Stimulated activated CD8-positive, alpha-beta memory T cell treated with anti-CD3 and anti-CD28 coated beads, Interleukin-4, amount 100 ng/mL, for 1 hour (primary cell): ENCODE measurements at regions not wholly inside any gene's neighbourhood (a gene's known extent, or its start where the extent isn't known, plus 50 kb on each side); places are given as distances from the start of the nearest gene placed in this dataset.
"Not testable (repeated sequence)": the region's sequence is repeated elsewhere in the genome, so short reads cannot be mapped to it uniquely, and the experiment has no call there.

Experiments
- DNase-seq, 2 donors: peaks; one replicate each; pipeline ENCODE4 v3.0.0-alpha.2; 2020; ENCODE audit warnings: low read depth in 2 of 2, low spot score in 1 of 2

DNA sequence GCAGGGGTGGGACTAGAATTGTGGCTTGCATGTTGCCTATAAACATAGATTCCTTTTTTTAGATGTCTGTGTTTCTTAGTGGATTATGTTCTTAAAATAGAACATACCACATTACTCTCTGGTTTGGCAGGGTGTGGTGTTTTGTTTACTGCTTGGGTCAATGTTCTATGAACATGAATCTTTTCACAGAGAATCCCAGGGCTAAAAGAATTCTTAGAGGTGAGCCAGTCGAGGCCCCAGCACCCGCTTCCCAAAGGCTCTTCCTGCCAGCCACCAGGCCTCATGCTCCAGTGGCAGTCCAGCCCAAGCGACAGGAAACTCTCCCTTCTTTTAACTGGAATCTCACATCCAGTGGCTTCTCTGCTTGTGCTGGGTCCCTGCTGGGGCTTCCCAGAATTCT is 126.6 kb downstream of the C9orf152 start:
- DNase-seq, result no peak

DNA sequence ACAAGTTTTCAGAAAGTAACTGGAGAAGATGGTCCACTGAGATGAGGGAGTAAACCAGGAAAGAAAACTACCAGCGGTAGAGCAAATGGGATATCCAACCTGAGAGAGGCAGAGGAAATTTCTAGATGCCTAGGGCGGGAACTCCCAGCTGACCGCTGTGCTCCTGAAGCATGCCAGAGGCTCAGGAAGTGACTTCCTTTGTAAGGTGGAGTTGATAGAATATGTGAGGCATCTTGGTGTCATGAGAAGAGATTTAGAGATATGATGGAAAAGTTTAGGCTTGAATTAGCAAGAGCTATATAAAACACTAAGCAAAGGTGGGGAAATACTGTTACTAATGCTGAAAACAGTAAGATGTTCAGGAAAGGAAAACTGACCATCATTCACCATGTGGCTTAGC is 124.1 kb downstream of the C9orf152 start:
- no peak for DNase-seq

DNA sequence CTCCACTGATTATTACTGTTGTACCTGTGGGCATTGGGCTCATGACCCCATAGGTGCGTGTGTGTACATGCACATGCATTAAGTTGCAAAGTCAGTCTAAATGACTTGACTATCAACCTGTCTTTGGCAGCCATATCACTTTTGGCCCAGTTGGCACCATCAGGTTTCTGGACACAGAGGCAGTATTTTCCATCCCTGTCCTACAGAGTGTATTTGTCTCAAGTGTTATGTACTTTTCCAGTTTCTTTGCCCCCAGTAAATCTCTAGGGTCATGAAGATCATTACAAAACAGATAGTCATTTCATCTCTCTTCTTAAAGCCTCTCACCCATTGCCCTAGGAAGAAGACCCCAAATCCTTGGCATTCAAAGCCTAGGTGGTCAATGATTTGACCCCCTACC is 121.4 kb downstream of the C9orf152 start:
- DNase-seq, result no peak

DNA sequence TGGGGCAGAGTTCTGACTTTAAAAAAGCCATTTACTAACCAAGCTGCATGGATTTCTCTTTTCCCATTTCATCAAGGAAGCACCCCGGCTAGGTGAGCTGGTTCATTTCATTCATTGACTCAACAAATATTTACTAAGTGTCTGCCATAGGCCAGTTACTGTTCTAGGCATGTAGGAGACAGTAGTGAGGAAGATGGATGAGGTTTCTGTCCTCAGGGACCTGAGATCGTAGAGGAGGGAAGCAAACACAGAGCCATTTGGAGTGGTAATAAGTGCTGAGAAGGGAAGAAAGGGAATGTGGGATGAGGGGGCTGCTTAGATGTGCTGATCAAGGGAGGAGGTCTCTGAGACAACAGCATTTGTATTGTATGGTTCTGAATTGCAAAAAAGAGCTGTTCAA is 120.4 kb downstream of the C9orf152 start:
- DNase-seq, result no peak

DNA sequence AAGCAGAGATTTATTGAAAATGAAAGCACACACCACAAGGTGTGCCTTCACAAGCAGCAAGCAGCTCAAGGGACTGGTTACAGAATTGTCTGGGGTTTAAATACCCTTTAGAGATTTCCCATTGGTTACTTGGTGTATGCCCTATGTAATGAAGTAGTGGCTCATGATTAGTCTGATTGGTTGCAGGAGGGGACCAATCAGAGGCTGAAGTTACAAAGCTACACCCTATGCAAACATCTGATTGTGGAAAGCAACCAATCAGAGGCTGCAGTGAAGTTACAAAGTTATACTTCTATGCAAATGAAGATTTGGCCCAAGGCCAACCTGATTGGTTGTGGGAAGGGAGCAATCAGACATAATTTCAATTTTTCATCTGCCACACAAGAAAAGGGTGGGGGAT is 119.9 kb downstream of the C9orf152 start:
- no peak for DNase-seq

DNA sequence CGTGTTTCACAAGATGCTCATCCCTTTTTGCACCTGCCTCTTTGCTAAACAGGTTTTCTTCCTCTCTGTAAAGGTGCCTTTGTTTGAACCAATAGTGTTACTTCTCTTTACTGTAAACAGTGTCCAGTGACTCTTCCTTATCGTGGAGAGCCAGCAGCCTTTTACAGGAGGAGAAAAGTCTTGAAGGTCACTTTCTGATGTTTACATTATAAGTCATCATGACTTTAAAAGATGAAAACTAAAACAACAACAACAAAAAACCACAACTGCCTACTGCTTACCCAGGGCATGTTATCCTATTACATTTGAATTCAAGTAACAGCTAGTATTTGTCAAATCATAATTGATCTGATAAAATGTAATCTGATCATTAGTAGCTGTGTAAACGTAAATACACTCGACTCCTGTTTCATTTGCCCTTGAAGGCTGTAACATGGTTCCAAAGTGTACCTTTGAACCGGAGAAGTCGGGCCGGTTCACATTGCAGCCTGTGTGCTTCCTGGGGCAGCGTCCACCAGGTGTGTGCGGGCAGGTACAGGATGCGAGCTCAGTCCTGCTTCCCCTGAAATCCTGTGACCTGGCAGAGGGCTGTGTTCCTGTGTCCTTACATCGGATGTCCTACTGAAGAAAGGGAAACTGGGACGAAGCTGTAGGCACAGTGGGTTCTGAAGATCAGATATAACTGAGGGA is 118.1 kb downstream of the C9orf152 start:
- no peak for DNase-seq

DNA sequence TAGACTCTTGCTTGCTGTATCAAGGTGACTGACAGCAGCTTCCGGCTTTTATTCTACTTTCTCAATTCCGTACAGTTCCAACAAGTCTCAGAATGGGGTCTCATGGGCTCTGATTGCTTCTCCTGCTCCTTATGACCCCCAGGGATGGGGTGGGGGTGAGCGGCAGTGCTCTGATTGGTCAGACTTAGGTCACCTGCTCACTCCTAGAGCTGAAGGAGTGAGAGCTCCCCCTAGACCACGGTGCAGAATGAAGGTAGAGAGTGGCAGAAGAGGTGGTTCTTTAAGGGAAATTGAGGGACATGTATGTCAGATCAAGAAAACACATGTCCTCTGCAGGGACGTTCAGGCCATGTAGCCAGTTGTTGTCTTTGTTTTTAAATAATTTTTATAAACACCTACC is 115.2 kb downstream of the C9orf152 start:
- DNase-seq, result no peak

DNA sequence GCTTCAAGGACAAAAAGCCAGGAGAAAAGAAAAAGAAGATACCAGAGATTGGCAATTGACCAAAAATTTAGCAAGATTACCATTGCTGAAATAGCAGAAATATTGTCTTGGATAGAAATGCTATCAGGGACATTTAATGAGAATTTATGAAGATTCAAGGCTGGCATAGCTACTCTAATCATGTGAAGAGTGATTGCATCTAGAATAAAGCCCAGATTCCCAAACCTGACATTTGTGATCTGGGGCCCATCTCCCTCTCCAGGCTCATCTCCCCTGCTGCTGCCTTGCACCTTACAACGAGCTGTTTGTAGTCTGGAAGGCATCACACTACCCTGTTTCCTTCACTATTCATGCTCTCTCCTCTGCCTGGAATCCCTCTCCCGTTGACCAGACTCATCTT is 114.5 kb downstream of the C9orf152 start:
- no peak for DNase-seq

DNA sequence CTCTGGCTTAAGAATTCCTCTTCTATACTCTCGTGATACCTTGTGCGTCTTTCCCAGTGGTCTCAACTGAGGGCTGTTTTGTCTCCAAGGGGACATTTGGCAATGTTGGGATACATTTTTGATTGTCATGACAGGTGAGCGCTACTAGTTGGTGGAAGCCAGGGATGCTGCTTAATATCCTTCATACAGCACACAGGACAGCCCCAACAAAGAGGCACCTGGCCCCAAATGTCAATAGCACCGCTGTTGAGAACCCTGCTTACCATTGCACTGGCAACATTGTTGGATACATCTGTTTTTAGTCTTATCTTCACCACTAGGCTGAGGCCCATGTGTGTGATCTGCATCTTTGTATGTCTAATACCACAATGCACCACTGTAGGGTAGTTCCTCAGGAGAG is 114.1 kb downstream of the C9orf152 start:
- no peak for DNase-seq

DNA sequence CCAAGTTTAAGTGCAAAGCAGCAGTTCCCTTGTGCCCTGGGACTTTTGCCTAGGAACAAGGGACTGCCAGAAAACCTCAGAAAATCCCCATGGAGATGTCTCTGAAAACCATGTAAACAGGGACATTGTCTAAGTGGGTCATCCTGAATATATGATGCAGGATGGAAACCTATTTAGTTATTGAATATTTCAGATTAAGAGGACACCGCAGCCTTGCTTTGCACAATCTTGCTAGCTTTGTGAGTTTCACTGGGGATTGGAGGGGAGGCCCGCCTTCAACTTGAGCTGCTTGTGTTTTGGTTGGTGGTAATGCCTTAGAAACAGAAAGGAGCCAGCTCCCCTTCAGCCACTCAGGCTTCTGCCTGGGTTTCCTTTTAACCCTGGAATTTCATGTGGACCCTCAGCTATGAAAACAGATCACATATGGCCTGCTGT is 112.8 kb downstream of the C9orf152 start:
- DNase-seq, result no peak

DNA sequence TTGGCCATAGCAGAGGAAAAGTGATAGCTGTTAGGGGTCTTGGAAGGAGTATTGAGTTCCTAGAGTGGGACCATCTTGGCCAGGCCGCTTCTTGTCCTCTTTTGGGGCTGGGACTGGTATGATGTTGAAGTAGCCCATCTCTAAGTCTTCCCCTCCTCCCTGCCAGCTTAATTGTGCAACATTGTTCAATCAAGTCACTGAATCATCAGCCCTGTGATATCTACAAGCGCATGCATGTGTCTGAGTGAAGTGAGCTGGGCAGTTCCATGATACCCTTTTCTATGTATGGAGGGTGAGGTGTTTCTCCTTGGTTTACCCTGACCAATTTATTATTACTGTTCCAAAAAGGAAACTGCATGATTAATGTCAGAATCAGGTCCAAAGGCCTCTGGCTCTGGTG is 112.2 kb downstream of the C9orf152 start:
- DNase-seq, result no peak

DNA sequence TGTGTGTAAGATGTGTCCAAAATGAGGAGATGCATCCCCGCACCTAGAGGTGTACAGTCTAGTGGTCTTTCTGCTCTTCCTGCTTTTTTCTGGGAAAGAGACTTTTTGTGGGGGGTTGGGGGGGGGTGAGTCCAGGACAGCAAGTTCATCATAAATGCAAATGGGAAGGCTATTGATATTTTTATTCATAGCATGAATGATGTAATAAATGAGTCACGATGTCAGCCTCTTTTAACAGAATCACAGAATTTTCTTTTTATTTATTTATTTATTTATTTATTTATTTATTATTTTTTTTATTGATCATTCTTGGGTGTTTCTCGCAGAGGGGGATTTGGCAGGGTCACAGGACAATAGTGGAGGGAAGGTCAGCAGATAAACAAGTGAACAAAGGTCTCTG is 111.3 kb downstream of the C9orf152 start:
- not testable (repeated sequence) for DNase-seq

DNA sequence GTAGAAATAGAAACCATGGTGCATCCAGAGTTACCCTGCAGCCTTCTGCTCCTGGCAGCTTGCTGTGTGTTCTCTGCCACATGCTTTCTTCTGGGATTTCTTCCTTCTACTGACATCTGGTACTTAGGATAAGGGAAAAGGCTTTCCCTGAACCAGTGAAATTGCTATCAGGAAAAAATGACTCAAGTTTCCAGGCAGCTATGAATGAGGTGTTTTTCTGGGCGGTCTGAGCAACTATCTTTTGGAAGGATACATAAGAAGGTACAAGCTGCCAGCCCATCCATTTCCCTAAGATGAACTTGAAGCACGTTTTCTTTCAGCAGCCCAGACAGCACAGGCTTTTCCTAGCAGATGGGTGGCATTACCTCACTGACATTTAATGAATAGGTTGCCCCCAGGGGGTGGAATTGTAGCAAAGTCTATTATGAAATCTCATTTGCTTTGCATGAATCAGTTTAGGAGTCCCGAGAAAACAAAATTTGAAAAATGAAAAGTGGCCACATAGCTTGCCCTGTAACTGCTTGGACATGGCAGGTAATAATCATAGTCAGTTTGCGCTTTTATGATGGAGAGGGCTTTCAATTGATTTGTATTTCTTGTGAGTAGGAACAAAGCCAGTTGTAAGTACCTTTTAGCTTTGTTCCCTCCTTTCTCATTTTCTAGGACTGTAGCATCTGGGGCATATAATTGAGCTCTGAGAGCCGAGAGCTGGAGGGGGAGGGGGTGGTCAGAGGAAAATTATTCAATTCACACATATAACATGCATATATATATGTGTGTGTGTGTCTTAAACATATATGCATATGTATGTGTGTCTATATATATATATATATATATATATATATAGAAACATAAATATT is 108.5 kb downstream of the C9orf152 start:
- no peak for DNase-seq

DNA sequence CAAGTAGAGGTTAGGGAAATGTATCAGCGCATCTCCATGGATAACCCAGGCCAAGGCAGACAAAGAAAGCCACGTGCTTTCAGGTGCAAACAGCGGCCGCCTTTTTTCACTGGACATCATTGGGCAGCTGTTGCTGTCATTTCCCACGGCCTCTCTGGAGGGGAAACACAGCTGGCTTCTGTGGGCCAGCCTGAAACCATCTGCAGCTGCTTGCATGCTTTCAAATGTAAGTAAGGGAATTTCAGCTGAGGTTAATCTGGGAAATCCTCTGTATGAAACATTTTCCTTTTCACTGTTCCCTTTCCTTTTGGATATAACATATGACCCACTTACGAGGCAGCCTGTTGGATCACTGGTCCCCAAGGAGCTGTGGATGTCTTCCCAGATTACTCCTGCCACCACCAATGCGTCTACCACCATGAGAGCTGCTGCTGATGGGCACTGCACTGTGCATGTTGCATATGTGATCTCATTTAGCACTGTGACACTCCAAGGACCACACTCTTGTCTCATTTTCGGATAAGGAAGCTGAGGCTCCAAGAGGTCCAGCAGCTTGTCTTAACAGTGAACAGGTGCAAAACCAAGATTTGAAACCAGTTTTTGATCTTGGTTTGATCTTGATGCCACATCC is 106.3 kb downstream of the C9orf152 start:
- no peak for DNase-seq

DNA sequence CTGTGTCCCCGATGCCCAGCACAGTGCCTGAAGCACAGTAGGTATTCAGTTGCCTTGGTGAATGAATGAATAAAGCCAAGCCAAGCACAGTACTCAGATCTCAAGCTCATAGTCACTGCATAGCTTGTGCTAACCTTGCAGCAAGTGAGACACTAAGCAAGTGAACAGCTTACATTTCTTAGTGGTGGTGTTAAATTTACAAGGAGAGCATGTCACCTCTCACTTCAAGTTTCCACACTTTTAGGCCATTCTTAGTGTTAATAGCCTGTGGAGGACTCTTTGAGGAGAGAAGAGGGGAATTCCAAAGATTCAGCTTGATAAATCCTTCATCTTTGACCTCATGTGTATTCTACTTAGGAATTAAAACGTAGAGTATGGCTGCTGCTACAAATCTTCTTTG is 104.7 kb downstream of the C9orf152 start:
- DNase-seq, result no peak

DNA sequence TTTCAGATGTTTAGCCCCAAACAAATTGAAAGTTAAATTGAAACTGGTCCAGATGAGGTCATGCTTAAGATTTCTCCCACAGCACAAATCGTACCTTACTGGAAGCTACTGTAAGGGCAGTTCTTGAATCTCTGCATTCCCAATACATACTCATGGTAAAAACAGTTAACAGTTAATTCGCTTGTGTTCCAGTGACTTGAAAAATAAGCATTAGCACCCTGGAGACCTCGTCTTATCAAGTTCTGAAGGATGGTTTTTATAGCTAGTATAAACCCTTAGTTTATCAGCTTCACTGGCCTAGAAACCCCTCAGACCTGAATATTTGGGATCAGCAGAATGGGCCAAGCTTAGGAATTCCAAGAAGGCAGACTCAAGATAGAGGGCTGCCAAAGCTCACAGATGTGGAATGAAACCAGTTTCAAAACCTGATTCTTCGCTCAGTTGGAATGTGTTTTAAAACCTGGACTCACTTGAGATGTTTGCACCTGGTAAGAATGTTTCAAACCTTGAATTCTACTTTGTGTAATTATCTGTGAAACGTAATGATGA is 103.6 kb downstream of the C9orf152 start:
- no peak for DNase-seq

DNA sequence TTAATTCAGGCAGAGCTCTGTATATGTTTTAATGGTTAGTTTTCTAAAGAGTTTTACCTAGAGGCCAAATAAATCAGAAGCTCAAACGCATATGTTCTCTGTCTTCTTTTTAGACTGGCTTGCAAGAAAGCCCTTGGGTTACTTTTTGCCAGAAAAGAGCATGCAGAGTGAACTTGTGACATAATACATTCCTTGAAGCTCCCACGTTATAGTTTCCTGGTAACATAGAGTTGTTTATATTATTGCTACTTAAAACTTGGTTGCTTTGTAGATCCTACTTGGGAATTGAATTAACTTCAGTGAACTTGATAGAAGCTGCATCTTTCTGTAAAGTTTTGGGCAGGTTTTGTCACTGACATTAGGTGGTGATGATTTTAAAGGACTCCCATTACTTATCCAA is 102.9 kb downstream of the C9orf152 start:
- no peak for DNase-seq

DNA sequence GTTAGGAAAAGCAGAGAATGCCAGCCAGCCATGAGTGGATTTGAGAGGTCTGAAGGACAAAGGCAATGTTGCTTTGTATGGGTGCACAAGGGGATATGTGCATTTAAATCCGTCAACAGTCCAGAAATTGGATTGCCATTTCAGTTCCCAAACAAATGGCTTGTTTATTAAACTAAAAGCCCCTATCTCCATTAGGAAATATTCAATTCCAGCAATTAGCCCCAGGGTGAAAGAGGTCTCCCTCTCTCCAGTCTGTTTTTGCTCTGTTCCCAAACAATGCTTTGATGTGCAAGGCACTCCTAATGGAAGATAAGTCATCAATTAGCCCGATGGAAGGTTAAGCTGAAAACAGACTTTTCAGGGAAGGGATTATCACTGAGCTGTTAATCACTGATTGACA is 101.3 kb downstream of the C9orf152 start:
- no peak for DNase-seq

DNA sequence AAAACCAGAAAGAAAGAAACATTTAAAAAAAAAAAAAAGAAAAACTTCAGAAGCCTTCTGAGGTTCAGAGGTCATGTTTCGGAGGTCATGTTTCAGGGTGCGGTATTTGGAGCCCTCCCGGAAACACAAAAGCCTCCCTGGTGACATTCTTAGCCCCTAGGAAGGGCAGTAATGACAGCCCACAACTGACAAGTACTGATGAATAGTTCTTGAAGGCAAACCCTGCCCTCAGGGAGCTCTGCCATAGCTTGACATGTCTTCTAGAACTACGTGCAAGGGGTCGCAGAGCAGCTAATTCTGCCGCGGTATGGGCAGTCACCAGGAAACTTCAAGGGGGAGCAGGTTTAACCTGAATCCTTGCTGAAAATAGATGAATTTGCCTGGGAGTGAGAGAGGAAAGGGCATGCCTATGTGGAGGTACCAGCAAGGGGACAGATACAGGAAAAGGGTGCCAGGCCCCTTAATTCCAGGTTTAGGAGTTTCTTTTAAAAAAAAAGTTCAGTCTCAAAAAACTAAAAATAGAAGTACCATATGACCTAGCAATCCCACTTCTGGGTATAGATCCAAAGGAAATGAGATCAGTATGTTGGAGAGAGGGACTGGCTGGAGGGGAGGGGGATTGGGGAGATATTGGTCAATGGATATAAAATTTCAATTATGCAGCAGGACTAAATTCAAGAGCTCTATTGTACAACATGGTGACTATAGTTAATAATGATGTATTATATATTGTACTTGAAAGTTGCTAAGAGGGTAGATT is 98.4 kb downstream of the C9orf152 start:
- DNase-seq, result no peak

DNA sequence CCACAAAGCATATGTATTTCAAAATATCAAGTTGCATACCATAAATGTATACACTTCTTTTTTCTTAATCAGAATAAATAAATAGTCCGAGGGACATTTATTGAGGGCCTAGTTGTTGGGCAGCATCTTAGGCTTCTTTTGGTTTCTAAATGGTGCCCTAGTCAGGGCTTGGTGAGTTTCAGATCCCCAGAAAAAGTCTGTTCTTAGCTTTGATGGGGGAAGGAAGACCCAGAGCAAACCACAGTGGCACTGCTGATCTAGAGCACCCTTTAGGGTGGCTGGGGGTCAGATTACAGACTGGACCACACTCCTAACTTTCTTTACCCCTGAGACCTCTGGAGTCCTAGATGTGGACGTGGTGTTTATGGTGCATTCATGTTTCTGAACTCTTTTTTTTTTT is 97.8 kb downstream of the C9orf152 start:
- no peak for DNase-seq

DNA sequence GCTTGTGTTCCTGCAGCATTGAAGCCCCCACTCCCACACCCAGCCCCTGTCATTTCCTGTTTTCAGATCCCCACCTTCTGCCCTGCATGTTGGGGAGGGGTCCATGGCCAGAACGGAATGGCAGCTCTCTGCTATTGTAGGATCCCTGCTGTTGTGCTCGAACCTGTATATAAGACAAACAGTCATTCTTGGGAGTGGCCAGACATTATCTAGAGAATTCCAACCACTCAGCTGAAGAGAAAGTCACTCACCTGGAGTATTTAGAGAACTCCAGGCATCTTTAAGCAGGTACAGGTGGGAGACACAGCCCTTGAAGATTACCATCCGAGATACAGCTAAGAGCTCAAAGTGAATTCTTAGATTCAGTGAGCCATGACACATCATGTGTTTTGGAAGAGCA is 96.1 kb downstream of the C9orf152 start:
- no peak for DNase-seq
